B cell (primary cell): ENCODE measurements at regions not wholly inside any gene's neighbourhood (a gene's known extent, or its start where the extent isn't known, plus 50 kb on each side); places are given as distances from the start of the nearest gene placed in this dataset.

Source experiments
- CTCF ChIP-seq: fragments of 200-600 bp; IDR thresholded peaks from one replicate; pipeline ENCODE4 v1.8.0; 2022; ENCODE audit warnings: antibody characterized with exemption, mild to moderate bottlenecking
- EZH2 ChIP-seq: IDR thresholded peaks from 2 replicates; pipeline ENCODE4 v1.6.1; 2012; ENCODE audit warnings: borderline replicate concordance, low read depth, mild to moderate bottlenecking, moderate library complexity, low read length; ENCODE audit not compliant: insufficient read depth, poor library complexity, severe bottlenecking

- TF ChIP-seq CTCF, result no peak
- no peak for TF ChIP-seq EZH2
These were observed 1578.8 kb upstream of the RAG2 start for GRCh38 chr11:38176686-38177322.
